H1 (cell line): ENCODE measurements at regions not wholly inside any gene's neighbourhood (a gene's known extent, or its start where the extent isn't known, plus 50 kb on each side); places are given as distances from the start of the nearest gene placed in this dataset.

Source experiments
- EP300 ChIP-seq, 2 experiments: IDR thresholded peaks; 1 replicate in 1 of 2; 2 replicates in 1 of 2; pipeline ENCODE4 v1.6.1; 2011 to 2012; ENCODE audit warnings: low read depth in 2 of 2, low read length in 2 of 2, mild to moderate bottlenecking in 2 of 2, borderline replicate concordance in 1 of 2, inconsistent platforms in 1 of 2, moderate library complexity in 1 of 2
- HDAC6 ChIP-seq: IDR thresholded peaks from one replicate; pipeline ENCODE4 v1.7.1; 2012; ENCODE audit warnings: low read depth, mild to moderate bottlenecking, inconsistent platforms, low read length, moderate library complexity
- JUN ChIP-seq: IDR thresholded peaks from 2 replicates; pipeline ENCODE4 v1.6.1; 2011; ENCODE audit warnings: low read depth, mild to moderate bottlenecking, improper control_type of control experiment, low read length
- NANOG ChIP-seq: IDR thresholded peaks from 2 replicates; pipeline ENCODE4 v1.6.1; 2011; ENCODE audit warnings: low read length, low read depth, mild to moderate bottlenecking, inconsistent platforms; ENCODE audit not compliant: insufficient read depth, poor library complexity, severe bottlenecking
- RFX5 ChIP-seq: IDR thresholded peaks from 2 replicates; pipeline ENCODE4 v1.6.1; 2011; ENCODE audit warnings: low read depth, low read length, improper control_type of control experiment, borderline replicate concordance
- RNF2 ChIP-seq: fragments of 200-900, 300-1000 bp; sonication (generic); IDR thresholded peaks from 2 replicates; pipeline ENCODE4 v1.7.1; 2016; ENCODE audit warnings: borderline replicate concordance, low read depth, mild to moderate bottlenecking, antibody characterized with exemption, low read length; ENCODE audit not compliant: poor library complexity, severe bottlenecking; ENCODE audit errors: missing control alignments

GRCh38 chr11:91263496-91264365, 960.9 kb upstream of the FAT3 start (continued):
- TF ChIP-seq RNF2 (no peak), NANOG (no peak), EP300 (IDR thresholded peaks at IDR 0.05; ENCODE audit: borderline replicate concordance in 1 of 2, low read depth in 2 of 2, low read length in 2 of 2) (no peak), JUN (no peak), HDAC6 (no peak), RFX5 (no peak)
- TF ChIP-seq, all 59 proteins: peak for 0
